ENCODE measurements at regions not wholly inside any gene's neighbourhood (a gene's known extent, or its start where the extent isn't known, plus 50 kb on each side); places are given as distances from the start of the nearest gene placed in this dataset.

- no peaks in the 10 kb centered on the region for H3K9me3 ChIP-seq (ENCODE audit: insufficient read depth, low read length, severe bottlenecking)
- no peak overlapping the region for H3K9ac ChIP-seq (ENCODE audit: low read depth, low read length)
- no peak overlapping the region for H3K4me2 ChIP-seq (ENCODE audit: insufficient read depth, low read length)
- TF ChIP-seq CTCF (IDR thresholded peaks at IDR 0.05; ENCODE audit: borderline replicate concordance, extremely low read depth, low read length, poor library complexity, severe bottlenecking) (no peak), EZH2 (IDR thresholded peaks at IDR 0.05; ENCODE audit: borderline replicate concordance, low read depth, low read length, severe bottlenecking) (no peak)
- no peak overlapping the region for H3K4me3 ChIP-seq (ENCODE audit: low read depth in 1 of 2, low read length in 2 of 2)
- no peak overlapping the region for H2AFZ ChIP-seq (ENCODE audit: low read depth, low read length)
- H4K20me1 ChIP-seq (ENCODE audit: insufficient read depth, low read length) = no peaks in the 10 kb centered on the region
- DNase-seq (no peak), ATAC-seq (ENCODE audit: insufficient read depth, low read depth) (no peak)
- no peaks in the 10 kb centered on the region for H3K27me3 ChIP-seq (ENCODE audit: insufficient read depth, low read length, poor library complexity)
- no peaks in the 10 kb centered on the region for H3K36me3 ChIP-seq (ENCODE audit: insufficient read depth, low read length)
- no peaks in the 10 kb centered on the region for H3K4me1 ChIP-seq (ENCODE audit: insufficient read depth, low read length)
- H3K27ac ChIP-seq (ENCODE audit: low read length) = no peak overlapping the region
- H3K79me2 ChIP-seq (ENCODE audit: insufficient read depth, low read length) = no peaks in the 10 kb centered on the region
These were observed 323.3 kb upstream of the AJAP1 start for GRCh38 chr1:4330805-4331766.

GRCh38 chr1:4331767-4332163 lies 322.6 kb upstream of the AJAP1 start:
- Histone ChIP-seq H3K9ac (ENCODE audit: low read depth, low read length) (no peak overlapping the region), H3K36me3 (ENCODE audit: insufficient read depth, low read length) (no peaks in the 10 kb centered on the region), H3K4me2 (ENCODE audit: insufficient read depth, low read length) (no peak overlapping the region), H3K79me2 (ENCODE audit: insufficient read depth, low read length) (no peaks in the 10 kb centered on the region), H3K4me3 (ENCODE audit: low read depth in 1 of 2, low read length in 2 of 2) (no peak overlapping the region), H3K27ac (ENCODE audit: low read length) (no peak overlapping the region), H3K4me1 (ENCODE audit: insufficient read depth, low read length) (no peaks in the 10 kb centered on the region), H3K27me3 (ENCODE audit: insufficient read depth, low read length, poor library complexity) (no peaks in the 10 kb centered on the region), H2AFZ (ENCODE audit: low read depth, low read length) (no peak overlapping the region), H3K9me3 (ENCODE audit: insufficient read depth, low read length, severe bottlenecking) (peaks cover 3% of the 10 kb centered on the region), H4K20me1 (ENCODE audit: insufficient read depth, low read length) (no peaks in the 10 kb centered on the region)
- ATAC-seq (ENCODE audit: insufficient read depth, low read depth) (no peak), DNase-seq (no peak)
- TF ChIP-seq EZH2 (IDR thresholded peaks at IDR 0.05; ENCODE audit: borderline replicate concordance, low read depth, low read length, severe bottlenecking) (no peak), CTCF (IDR thresholded peaks at IDR 0.05; ENCODE audit: borderline replicate concordance, extremely low read depth, low read length, poor library complexity, severe bottlenecking) (no peak)

GRCh38 chr1:4336507-4336906 lies 317.9 kb upstream of the AJAP1 start:
- Histone ChIP-seq H3K4me2 (ENCODE audit: insufficient read depth, low read length) (no peak overlapping the region), H3K9me3 (ENCODE audit: insufficient read depth, low read length, severe bottlenecking) (peaks cover 3% of the 10 kb centered on the region), H3K79me2 (ENCODE audit: insufficient read depth, low read length) (no peaks in the 10 kb centered on the region), H3K27ac (ENCODE audit: low read length) (no peak overlapping the region), H3K4me3 (ENCODE audit: low read depth in 1 of 2, low read length in 2 of 2) (no peak overlapping the region), H3K9ac (ENCODE audit: low read depth, low read length) (no peak overlapping the region), H3K36me3 (ENCODE audit: insufficient read depth, low read length) (no peaks in the 10 kb centered on the region), H3K27me3 (ENCODE audit: insufficient read depth, low read length, poor library complexity) (no peaks in the 10 kb centered on the region), H3K4me1 (ENCODE audit: insufficient read depth, low read length) (no peaks in the 10 kb centered on the region), H4K20me1 (ENCODE audit: insufficient read depth, low read length) (no peaks in the 10 kb centered on the region), H2AFZ (ENCODE audit: low read depth, low read length) (no peak overlapping the region)
- ATAC-seq (ENCODE audit: insufficient read depth, low read depth) (no peak), DNase-seq (no peak)
- TF ChIP-seq EZH2 (IDR thresholded peaks at IDR 0.05; ENCODE audit: borderline replicate concordance, low read depth, low read length, severe bottlenecking) (no peak), CTCF (IDR thresholded peaks at IDR 0.05; ENCODE audit: borderline replicate concordance, extremely low read depth, low read length, poor library complexity, severe bottlenecking) (no peak)

All from DND-41 (cell line).